GM18526 (cell line): ENCODE measurements at regions not wholly inside any gene's neighbourhood (a gene's known extent, or its start where the extent isn't known, plus 50 kb on each side); places are given as distances from the start of the nearest gene placed in this dataset.

ENCODE experiments used
- POLR2A ChIP-seq: IDR thresholded peaks from 3 replicates; pipeline ENCODE4 v1.6.1; 2011; ENCODE audit not compliant: insufficient read length; ENCODE audit errors: extremely low read depth

DNA sequence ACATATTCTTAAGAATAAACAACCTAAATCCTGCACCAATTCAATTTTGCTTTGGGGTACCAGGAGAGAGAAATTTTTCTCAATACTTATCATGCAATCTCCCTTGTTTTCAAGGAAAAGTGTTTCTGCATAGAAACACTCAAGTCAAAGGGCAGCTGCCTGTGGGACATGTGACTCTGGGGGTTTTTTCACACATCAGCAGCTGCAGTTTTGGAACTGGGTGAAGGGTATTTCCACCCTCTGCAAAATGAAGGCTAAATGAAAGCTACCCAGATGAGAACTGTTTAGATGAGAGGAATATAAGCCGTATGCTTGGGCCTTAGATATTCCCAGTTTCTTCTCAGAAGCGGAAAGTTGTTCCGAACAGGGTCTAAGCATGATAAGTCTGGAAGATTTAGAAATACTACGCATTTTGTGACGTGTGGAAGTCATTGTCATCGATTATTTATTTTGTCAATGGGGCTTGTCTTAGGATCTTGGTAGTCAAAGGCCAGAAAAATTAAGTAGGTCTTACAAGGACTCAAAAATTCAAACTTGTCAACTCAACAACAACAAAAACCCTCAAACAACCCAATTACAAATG, 64.3 kb upstream of the BOD1 start:
- TF ChIP-seq POLR2A, result no peak

DNA sequence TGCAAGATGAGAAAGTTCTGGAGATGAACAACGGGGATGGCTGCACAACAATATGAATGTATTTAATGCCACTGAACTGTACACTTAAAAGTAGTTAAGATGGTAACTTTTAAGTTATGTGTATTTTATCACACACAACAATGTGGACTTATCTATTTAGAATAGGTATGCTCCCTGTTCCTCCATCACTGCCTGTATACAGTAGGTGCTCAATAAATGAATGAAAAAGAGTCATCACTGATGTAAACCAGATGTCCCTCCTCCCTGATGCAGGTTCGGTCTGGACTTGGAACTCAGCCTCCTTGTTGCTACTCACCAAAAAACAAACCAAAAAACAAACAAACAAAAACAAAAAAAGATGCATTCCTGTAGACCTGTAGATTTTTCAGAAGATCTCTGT, 65.9 kb upstream of the BOD1 start:
- no peak for TF ChIP-seq POLR2A

DNA sequence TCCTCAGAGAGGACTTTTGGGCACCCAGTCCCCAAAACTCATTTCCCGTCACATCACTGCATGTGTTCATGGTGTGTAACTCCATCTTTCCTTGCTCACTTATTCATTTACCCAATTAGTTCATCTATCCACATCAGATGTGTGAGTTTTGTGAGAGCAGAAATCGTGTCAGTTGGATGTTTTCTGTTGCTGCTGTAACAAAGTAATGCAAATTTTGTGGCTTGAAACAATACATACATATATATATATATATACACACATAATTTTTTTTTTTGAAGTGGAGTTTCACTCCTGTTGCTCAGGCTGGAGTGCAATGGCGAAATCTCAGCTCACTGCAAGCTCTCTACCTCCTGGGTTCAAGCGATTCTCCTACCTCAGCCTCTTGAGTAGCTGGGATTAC, 70.5 kb upstream of the BOD1 start:
- no peak for TF ChIP-seq POLR2A

DNA sequence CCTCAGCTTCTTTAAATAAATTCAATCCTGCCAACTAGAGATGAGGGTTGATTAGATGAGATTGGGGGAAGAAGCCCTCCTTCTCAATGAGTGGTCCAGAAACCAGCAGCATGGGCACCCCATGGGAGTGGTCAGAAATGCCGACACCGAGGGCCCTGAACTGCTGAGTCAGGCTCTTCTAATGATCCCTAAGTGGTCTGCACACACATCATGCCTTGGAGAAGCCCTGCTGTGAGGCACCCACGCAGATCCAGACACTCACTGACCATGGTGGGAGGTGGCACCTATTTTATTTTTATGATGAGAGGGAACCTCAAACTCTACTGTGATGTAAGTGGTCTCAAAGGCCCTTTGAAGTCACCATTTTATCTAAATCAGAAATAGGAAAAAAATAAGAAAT, 72.3 kb upstream of the BOD1 start:
- TF ChIP-seq POLR2A, result no peak

DNA sequence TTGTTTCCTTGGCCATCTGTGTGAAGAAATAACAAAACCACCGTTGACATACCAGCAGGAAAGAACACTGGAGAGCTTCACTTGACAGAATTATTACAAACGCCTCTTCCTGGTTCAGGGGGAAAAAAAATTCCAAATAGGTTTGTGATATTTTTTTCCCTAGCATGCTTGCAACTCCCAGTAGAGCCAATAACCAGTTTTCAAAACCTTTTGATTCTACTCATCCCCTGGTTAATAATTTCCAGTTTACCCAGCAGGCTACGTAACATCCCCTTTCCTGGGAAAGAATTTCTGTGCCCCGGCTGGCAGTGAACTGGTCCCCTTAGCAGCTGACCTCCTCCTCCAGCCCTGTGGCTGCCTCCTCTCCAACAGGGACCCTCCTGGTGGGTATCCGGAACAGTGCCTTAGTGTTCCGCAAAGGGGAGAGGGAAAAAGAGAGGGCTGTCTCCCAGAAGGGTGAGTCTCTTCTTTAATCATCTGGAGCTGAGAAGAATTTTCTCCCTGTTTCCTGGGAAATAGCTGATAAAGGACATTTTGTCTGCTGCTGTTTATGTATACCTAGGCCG, 72.8 kb upstream of the BOD1 start:
- no peak for TF ChIP-seq POLR2A

DNA sequence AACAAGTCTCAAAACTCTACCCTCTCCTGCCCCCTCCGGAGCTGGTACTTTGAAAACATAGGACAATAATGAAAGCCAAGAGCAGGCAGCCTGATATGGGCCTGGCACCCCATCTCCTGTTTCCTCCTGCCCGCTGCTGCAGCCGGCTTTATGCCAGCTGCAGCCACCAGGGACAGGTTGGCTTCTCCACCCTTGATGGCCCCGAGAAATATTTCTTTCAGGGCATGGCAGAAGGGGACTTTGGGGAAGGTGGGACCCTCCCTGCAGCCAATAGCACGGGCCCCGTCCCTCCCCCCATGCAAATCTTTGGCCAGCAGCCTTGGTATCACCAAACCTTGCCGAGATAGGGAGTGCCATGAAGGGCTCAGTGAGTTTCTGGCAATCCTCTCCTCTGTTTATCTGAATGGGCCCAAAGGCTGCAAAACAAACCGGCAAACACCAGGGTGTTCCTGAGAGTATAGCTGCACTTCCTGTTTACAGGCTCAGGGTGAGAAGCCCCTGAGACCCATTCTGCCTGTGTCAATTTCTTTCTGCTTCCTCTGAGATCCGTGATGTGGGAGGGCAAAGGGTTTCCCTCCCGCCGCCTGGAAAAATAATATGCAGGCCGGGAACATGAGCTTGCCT, 73.4 kb upstream of the BOD1 start:
- TF ChIP-seq POLR2A, result no peak

GRCh38 chr5:173691931-173692330, 75.5 kb upstream of the BOD1 start:
- TF ChIP-seq POLR2A, result no peak

GRCh38 chr5:173693670-173694069, 77.2 kb upstream of the BOD1 start:
- no peak for TF ChIP-seq POLR2A

DNA sequence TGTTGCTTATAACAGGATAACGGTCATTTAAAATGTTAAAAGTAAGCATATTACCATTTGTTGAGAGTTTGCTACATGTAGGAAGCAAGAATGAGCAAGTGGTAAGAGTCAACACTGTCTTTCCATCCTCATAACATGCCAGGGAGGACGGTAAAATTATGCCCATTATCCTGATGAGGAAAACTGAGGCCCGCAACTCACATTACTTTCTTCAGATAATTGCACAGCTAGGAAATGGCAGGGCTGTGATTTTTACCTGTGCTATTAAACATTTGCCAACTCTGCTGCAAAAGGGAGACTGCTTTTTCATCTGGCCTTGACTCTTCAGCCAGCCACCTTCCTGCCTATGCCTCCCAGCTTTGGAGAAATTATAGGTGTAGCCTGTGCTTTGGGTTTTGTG, 79.8 kb upstream of the BOD1 start:
- TF ChIP-seq POLR2A, result no peak

GRCh38 chr5:173697931-173698579, 81.6 kb upstream of the BOD1 start:
- TF ChIP-seq POLR2A, result no peak

DNA sequence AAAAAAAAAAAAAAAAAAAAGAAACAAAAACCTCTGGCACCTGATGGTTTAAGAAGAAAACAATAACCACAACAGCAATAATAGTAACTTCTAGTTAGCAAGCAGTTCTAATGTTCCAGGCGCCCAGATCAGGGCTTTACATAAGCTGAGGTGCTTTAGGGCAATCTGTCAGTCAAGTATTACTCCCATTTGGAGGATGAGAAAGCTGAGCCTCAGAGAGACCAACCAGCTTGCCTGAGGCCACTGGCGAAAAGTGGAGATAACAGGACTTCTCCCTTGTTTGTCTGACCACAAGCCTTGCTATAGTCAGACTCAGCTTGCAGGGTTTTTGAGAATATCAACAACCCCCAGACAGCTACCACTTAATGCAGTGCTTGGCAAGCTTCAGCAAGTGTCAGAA, 83.5 kb upstream of the BOD1 start:
- no peak for TF ChIP-seq POLR2A

GRCh38 chr5:173703466-173703865, 87.0 kb upstream of the BOD1 start:
- TF ChIP-seq POLR2A, result no peak

DNA sequence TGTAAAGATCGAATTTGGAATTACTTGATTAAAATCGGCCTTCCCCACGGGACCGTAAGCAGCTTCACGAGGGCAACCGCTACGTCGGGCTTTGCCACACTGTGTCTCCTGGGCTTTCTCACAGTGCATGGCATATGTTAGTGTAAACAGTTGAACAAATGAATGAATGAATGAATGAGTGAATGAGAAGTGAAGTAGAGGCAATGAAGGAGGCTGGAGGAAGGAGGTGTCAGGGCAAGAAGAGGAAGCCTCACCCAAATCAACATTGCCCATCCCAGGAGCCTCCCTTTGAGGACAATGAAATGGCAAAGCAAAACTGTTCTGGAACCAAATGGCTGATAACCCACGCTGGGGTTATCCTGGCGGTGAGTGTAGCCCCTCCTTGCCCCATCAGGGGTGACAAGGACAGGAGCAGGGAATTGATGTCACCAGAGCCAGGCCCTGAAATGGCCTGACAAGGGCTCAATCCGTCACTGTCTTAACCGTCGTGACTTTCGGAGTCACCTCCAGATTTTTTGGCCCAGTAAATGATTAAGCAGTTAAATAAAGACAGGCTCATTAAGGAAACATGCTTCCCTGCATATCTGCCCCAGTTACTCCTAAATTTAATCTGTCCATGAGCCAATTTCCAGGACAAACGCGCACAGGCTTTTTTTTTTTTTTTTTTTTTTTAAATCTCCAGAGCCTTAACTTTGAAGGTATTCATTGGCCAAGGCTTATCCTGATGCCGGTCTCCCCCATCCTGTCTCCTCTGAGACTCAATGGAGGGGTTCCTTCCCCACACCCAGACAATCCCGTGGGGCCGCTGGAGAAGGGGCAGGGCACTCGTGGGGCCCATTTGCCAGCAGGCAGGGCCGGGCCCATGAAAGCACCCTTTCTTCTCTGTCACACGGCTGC, 88.4 kb upstream of the BOD1 start:
- TF ChIP-seq POLR2A, result no peak

GRCh38 chr5:173705512-173706044, 89.1 kb upstream of the BOD1 start:
- TF ChIP-seq POLR2A, result no peak

- no peak for TF ChIP-seq POLR2A
Observed at GRCh38 chr5:173706700-173707099, 90.2 kb upstream of the BOD1 start.
